NCI-H2171 treated with DMSO at 0.1 percent for 48 hours (cell line): ENCODE measurements at regions not wholly inside any gene's neighbourhood (a gene's known extent, or its start where the extent isn't known, plus 50 kb on each side); places are given as distances from the start of the nearest gene placed in this dataset.

Source experiments
- DNase-seq: peaks from one replicate; lab custom pipeline; 2025; lab: John Stamatoyannopoulos, UW

DNA sequence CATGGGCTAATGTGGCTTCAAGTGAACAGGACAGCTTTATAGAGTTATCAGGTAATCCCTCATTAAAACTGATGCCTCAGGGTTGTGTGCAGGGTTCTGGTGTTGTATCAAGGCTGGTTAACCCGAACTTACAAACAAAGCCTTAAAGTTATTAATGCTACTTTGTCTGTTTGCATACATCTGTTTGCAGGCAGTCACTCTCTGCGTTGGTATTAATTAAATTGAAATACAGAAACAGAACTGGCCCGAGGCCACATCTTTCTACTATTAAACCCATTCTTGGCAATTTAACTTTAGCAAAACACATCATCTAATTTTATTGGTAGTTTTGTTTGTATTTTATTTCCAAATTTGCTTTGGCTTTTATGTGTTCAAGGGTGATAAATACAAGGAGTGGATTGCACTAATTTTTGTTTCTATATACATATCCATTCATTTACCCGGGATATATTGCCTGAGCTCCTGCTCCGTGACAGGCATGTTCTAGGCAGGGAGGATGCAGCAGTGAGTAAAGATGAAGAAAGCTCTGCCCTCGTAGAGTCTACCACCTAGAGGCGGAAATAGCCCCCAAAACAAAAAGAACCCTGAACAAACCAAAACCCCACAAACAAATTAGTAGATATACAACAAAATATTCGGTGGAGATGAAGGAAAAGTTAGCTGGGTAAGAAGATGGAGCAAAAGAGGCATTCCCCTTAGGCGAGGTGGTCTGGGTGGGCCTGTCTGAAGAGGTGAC lies 164.2 kb downstream of the MACROH2A1 start:
- no peak for DNase-seq

DNA sequence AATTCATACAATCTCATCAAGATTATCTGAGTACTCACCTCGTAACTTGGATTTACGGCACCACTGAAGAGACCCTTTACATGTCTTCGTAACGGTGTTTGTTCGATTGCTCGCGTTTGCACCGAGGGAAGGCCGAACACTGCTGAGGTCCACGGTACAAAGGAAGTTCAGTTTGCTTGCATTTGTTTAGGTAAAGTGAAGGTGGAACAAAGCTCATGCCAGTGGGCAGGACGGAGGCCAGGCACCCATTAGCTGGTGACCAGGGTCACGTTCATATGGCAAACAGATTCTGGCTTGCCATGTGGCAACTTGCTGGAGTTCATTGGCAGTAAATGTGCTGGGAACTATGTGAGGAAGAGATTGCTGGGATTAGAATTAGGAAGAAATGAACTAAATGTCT lies 164.8 kb downstream of the MACROH2A1 start:
- DNase-seq = no peak

DNA sequence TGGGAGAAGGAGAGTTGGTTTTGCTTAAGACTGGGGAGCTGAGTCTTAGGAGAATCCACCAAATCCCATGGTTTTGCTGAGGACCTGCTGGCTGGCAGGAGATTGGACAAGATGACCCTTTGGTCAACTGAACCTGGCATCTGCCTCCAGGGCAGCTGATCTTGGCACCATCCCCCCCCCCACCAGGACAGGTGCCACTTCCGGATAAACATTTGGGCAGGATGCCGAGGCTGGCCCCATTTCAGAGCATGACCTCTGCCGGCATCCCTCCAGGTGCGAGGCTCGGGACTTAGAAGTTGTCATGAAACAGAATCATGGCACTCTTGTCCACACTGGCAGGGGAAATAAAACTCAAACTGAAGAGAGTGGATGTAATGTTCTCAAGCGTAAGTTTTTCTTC lies 165.6 kb downstream of the MACROH2A1 start:
- no peak for DNase-seq

DNA sequence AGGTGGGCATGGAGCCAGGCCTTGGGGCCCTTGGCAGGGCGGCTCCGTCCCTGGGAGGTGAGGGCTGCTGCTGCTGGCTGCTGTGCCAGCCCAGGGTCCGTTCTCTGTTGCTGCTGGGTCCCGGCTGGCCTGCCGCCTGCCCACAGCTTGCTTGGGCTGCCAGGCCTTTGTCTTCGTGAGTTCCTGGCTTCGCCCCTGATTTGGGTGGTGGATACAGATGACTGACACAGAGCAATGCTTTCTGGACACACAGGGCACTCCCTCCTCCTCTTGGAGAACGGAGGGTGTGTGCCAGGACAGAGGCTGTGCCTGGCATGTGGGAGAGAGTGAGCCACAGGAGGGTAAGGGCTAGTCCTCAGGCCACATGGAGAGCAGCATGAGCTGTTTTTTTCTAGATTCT lies 166.1 kb downstream of the MACROH2A1 start:
- no peak for DNase-seq

DNA sequence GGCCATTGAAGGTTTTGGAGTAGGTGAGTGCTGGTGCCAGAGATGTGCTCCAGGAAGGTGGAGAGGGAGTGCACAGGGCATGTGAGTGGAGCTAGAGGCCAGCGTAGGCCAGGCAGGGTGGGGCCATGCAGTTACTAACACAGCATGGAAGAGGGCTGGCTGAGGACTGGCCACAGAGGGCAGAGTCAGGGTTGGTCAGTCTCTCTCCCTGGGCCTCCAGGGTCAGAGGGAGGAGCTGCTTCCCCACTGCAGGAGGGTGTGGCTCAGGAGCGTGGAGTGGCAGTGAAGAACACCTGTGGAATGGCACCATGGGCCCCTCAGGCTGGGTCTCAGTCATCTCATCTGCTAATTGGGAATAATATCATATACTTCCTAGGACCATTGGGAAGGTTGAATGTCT lies 167.7 kb downstream of the MACROH2A1 start:
- no peak for DNase-seq

DNA sequence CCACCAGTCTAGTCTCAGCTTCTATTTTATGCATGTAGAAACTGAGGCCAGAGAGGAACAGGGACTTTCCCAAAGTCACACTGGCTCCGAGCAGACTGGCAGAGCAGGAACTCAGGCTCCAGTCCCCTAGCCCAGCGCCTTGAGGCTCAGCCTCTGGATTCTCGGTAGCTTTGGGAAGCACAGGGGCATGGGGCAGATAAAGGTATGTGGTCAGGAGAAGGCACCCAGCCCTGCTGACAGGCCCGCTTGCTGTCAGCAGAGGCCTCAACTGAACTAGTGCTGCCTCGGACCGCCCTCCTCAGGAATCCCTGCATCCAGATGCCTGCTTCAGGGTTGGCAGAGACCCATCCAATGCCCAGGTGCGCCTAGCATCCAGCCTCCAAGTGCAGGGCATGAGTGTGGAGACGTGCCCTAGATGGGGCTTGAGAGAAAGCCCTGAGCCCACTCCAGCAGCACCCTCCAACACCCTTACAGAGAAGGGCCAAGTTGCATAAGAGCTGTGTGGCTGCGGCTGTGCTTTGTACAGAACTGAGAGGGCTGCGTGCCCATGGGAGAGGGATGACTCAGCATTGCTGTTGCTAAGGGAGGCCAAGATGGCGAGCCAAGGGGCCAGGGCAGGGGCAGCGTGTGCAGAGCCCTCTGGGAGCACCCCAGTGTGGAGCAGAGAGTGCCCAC lies 168.6 kb downstream of the MACROH2A1 start:
- no peak for DNase-seq

DNA sequence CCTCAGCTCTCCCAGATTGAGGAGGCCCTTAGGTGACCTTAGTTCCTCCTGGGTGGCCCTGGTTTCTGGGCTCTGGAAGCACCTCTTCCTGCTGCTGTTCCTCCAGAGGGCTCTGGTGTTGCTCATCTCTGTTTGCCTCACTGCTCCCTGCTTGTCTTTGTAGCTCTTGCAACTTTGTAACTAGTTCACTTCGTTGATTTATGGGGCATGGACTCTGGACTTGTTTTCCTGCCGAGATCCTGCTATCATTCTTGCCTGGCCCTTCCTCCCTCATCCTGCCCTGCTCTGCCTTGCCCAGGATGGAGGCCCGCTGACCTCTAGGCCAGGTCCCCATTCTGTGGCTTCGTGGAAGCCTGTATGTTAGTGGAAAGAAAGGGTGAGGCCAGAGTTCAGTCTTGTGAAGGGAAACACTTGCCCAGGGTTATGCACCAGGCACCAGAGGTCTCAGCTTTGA lies 169.3 kb downstream of the MACROH2A1 start:
- DNase-seq = no peak

DNA sequence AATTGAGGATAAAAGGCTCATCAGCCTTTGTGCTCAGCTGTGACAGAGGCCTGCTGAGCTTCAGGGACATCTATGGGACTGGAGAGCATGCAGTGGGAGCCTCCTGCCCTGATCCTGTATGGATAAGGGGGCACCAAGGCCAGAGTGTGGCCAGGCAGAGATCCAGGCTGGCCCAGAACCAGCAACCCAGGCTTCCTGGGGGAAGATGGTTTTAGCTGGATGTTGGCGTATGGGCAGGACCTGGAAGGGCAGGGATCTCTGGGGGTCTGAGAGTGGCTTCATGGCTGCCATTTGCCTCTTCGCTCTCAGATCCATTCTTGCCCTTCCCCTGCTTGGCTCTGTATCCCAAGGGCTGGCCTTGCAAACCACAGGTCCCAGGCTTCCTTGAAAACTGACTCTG lies 169.9 kb downstream of the MACROH2A1 start:
- no peak for DNase-seq

GRCh38 chr5:135228222-135228621 lies 170.8 kb downstream of the MACROH2A1 start:
- DNase-seq = no peak

- DNase-seq = peak; percentile 9
Observed at GRCh38 chr5:135227064-135228022, 171.7 kb downstream of the MACROH2A1 start.

DNA sequence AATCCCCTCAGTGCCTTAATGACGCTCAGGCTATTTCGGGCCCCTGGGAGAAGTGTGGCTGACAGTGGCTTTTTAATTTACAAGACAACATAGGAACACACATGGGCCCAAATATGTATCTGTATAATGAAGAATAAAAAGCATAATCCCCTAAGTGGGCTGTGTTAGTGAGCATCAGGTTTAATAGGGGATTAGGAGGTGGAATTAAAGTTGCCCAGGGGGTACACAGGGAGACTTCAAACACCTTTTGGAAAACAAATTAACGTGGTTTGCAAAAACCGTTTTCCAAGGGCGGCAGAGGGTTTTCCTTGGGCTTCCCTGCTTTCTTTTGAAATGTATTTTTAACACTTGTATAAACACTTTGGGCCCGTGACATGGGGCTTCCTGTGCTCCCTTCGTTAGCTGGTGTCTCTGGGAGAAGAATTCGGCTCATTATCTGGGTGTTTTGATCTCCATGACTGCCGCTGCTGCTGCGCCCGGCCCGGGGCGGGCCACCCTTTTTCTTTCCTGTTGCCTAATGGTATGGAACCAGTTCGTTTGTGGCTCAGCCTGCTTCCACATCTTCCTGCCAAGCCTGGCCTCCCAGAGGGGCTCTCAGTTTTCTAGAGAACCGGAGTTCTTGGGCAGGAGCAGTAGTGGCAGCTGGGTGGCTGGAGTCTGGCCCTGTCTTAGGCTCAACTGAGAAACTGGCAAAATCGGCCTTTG lies 173.0 kb downstream of the MACROH2A1 start:
- no peak for DNase-seq

- no peak for DNase-seq
Observed at GRCh38 chr5:135223891-135224625, 175.0 kb downstream of the MACROH2A1 start.

DNA sequence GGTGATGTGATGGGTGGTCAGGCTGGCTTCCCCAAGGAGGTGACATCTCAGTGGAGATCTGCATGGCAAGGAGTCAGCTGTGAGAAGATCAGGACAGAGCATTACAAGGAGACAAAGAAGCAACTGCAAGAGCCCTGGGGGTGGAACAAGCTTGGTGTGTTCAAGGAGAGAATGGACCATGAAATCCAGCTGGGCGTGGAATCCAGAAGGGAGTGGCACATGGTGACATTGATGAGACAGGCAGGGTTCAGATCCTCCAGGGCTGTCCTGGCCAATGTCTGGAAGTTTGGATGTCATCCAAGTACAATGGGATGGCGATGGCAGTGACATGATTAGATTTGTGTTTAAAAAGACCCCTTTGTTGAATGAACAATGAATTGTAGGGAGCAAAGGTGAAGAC lies 175.6 kb downstream of the MACROH2A1 start:
- DNase-seq = no peak

DNA sequence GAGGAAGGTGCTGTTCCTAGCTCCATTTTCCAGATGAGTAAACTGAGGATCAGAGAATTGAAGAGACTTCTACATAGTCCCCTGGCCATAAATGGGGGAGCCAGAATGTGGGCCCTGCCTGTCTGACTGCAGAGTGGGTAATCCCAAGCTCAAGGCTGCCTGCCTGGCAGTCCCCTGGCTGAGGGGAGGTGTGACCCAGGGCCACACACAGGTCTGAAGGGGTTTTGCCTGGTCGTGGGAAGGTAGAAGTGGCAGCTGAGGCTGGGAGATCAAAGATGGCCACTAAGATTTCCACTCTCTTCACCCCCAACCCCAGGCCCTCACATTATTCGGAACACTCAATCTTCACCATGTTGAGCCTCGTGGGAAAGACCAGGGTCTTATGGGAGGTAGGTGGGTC lies 176.3 kb downstream of the MACROH2A1 start:
- no peak for DNase-seq

- no peak for DNase-seq
Observed at GRCh38 chr5:135222171-135222681, 176.8 kb downstream of the MACROH2A1 start.

DNA sequence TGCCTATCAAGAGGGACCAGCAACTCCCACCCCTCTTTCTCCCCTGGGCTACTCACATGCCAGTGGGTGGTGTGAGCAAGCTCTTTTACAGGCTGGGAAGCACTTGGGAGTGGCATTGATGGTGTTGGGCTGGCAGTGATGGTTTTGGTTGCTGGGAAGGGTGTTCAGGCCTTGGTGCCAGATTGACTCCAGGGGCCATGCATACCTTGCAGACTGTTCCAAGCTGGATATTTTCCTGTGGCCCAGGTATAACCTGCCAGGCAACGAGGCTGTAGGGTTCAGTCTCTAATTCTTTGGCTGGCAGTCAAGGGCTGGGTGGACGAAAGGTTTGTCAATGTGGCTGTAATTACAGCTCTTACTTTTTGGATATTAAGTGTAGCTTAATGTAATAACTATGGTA lies 177.3 kb downstream of the MACROH2A1 start:
- no peak for DNase-seq

GRCh38 chr5:135221187-135221473 lies 177.9 kb downstream of the MACROH2A1 start:
- no peak for DNase-seq

GRCh38 chr5:135220394-135221186 lies 178.4 kb downstream of the MACROH2A1 start:
- DNase-seq = no peak

DNA sequence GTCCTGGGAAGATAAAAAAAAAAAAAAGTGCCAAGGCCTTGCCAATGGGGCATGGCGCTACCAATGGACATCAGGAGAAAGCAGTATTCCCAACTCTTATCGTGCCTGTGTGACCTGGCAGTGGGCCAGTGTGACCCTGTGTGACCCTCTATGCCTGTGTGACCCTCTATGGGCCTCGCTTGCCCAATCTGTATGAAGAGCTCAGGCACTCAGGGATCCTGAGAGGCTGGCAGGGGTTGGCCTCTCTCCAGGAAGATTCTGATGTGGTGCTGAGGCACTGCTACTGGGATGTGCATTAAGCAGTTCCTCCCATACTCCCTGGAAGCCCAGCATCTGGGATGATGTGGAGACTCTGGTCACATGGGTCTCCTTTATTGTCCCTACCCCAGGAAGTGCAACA lies 179.2 kb downstream of the MACROH2A1 start:
- no peak for DNase-seq

- no peak for DNase-seq
Observed at GRCh38 chr5:135218790-135219568, 180.1 kb downstream of the MACROH2A1 start.
